CD4-positive, alpha-beta T cell (primary cell): ENCODE measurements at regions not wholly inside any gene's neighbourhood (a gene's known extent, or its start where the extent isn't known, plus 50 kb on each side); places are given as distances from the start of the nearest gene placed in this dataset.

Experiments
- ATAC-seq: fragments of 200-7000 bp; cut with Tn5 transposase; one replicate; pipeline ENCODE4 v1.10.0; 2022; ENCODE audit warnings: mild to moderate bottlenecking; ENCODE audit not compliant: poor library complexity
- CTCF ChIA-PET: fragments of 350-600 bp; sonication (Branson Sonifier 250); formaldehyde crosslinking; loops from one replicate; lab custom pipeline; 2021; ENCODE audit warnings: antibody characterized with exemption, inconsistent platforms; lab: Charles Lee
- POLR2A ChIA-PET: fragments of 350-600 bp; sonication (Branson Sonifier 250); formaldehyde crosslinking; loops from one replicate; lab custom pipeline; 2021; ENCODE audit warnings: antibody characterized with exemption, inconsistent platforms; lab: Charles Lee
- DNase-seq, 14 experiments: peaks; one replicate each; pipeline ENCODE4 v3.0.0-alpha.2; 2013 to 2020; ENCODE audit warnings: mixed read lengths in 2 of 14
- H3K27ac ChIP-seq, 2 donors: one replicate each; pipeline versions ENCODE4 v1.5.1 to v1.7.0; 2013; ENCODE audit warnings: low read length in 2 of 2, low read depth in 1 of 2, mild to moderate bottlenecking in 1 of 2
- H3K27me3 ChIP-seq, 2 experiments: 1 replicate in 1 of 2; 2 replicates in 1 of 2; pipeline versions ENCODE4 v1.6.1 to v1.7.0; 2013; ENCODE audit warnings: low read length in 2 of 2, control low read depth in 1 of 2, mild to moderate bottlenecking in 1 of 2, moderate library complexity in 1 of 2; ENCODE audit not compliant: insufficient read depth in 2 of 2, control insufficient read depth in 1 of 2
- H3K36me3 ChIP-seq: one replicate; pipeline ENCODE4 v1.6.1; 2013; ENCODE audit warnings: low read length, control low read depth; ENCODE audit not compliant: insufficient read depth
- H3K4me1 ChIP-seq: one replicate; pipeline ENCODE4 v1.6.1; 2013; ENCODE audit warnings: low read length, control low read depth; ENCODE audit not compliant: insufficient read depth
- H3K4me3 ChIP-seq: one replicate; pipeline ENCODE4 v1.5.1; 2013; ENCODE audit warnings: mild to moderate bottlenecking, low read length, moderate library complexity
- H3K9me3 ChIP-seq, 2 experiments: 1 replicate in 1 of 2; 2 replicates in 1 of 2; pipeline versions ENCODE4 v1.6.1 to v1.7.0; 2013; ENCODE audit warnings: low read length in 2 of 2, mild to moderate bottlenecking in 2 of 2, control low read depth in 1 of 2, moderate library complexity in 1 of 2; ENCODE audit not compliant: control insufficient read depth in 1 of 2, insufficient read depth in 1 of 2
- H3K27ac Mint-ChIP-seq: one replicate; pipeline ENCODE4 v1.8.0; 2020; ENCODE audit warnings: mixed read lengths
- H3K27me3 Mint-ChIP-seq: one replicate; pipeline ENCODE4 v1.8.0; 2021; ENCODE audit warnings: mixed read lengths
- H3K36me3 Mint-ChIP-seq: one replicate; pipeline ENCODE4 v1.8.0; 2021; ENCODE audit warnings: low read depth, mixed read lengths
- H3K4me1 Mint-ChIP-seq: one replicate; pipeline ENCODE4 v1.8.0; 2021; ENCODE audit warnings: low read depth, mixed read lengths
- H3K4me3 Mint-ChIP-seq: one replicate; pipeline ENCODE4 v1.8.0; 2020; ENCODE audit warnings: mild to moderate bottlenecking, mixed read lengths
- H3K9me3 Mint-ChIP-seq: one replicate; pipeline ENCODE4 v1.8.0; 2020; ENCODE audit warnings: mixed read lengths
- intact Hi-C, 2 experiments: fragments of 100-400 bp; cut with DNase I in 1 of 2; cut with micrococcal nuclease in 1 of 2; formaldehyde crosslinking; loops; one replicate each; pipeline versions ENCODE4 v1.15.1 to v1.9.0; 2023 to 2025; cut with DNase I, micrococcal nuclease
- TF ChIP-seq, protein P1 (sequence below): fragments of 200-600 bp; IDR thresholded peaks from one replicate; pipeline ENCODE4 v1.8.0; 2022; ENCODE audit warnings: antibody characterized with exemption, mild to moderate bottlenecking

DNA sequence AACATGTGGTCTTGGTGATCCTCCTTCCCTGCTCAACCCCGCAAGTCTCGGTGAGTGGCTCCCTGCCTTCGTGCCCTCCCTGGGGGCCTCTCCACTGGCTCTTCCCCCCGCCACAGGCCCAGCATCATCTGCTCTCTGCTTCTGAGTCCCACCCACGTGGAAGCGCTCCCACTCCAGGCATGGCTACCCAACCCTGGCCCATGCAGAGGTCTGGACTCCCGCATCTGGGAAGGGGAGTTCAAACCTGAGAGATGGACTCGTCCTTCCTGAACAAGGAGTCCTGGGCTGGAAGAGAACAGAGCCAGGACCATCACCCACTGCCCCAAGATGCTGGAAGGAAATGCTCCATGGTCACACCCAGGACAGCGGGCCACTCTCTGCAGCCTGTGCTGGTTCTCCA is 90.8 kb downstream of the DHCR7 start:
- no peak overlapping the region for H3K4me3 Mint-ChIP-seq
- Histone ChIP-seq H3K4me3 (no peak overlapping the region), H3K27ac (no peak overlapping the region), H3K9me3 (no peaks in the 10 kb centered on the region), H3K36me3 (no peaks in the 10 kb centered on the region), H3K4me1 (no peaks in the 10 kb centered on the region), H3K27me3 (no peaks in the 10 kb centered on the region)
- H3K9me3 Mint-ChIP-seq: no peaks in the 10 kb centered on the region
- ChIA-PET POLR2A (no interaction called here), CTCF (no interaction called here)
- peaks cover 17% of the 10 kb centered on the region for H3K27me3 Mint-ChIP-seq
- TF ChIP-seq, protein P1, sequence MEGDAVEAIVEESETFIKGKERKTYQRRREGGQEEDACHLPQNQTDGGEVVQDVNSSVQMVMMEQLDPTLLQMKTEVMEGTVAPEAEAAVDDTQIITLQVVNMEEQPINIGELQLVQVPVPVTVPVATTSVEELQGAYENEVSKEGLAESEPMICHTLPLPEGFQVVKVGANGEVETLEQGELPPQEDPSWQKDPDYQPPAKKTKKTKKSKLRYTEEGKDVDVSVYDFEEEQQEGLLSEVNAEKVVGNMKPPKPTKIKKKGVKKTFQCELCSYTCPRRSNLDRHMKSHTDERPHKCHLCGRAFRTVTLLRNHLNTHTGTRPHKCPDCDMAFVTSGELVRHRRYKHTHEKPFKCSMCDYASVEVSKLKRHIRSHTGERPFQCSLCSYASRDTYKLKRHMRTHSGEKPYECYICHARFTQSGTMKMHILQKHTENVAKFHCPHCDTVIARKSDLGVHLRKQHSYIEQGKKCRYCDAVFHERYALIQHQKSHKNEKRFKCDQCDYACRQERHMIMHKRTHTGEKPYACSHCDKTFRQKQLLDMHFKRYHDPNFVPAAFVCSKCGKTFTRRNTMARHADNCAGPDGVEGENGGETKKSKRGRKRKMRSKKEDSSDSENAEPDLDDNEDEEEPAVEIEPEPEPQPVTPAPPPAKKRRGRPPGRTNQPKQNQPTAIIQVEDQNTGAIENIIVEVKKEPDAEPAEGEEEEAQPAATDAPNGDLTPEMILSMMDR: no peak
- no peaks in the 10 kb centered on the region for H3K4me1 Mint-ChIP-seq
- H3K27ac Mint-ChIP-seq: no peak overlapping the region
- intact Hi-C loops: no loop called here
- ATAC-seq: no peak
- no peak for DNase-seq
- H3K36me3 Mint-ChIP-seq: no peaks in the 10 kb centered on the region

DNA sequence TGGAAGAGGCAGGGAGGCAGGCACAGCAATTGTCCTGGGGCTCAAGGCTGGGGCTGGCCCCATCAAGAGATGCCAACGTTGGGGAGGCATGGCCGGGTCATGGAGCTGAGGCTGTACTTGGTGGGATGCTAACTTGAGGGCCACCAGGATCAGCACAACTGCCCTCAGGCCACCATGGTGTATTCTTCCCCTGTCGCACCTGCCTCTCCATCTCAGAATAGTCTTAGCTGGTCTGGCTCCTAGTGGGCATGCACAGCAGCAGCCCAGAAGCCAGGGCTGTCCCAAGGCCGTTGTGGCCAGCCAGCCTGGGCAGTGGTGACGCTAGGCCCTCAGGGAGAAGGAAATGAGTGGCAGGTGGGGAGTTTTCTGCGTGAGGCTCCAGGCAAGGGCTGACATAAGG is 91.3 kb downstream of the DHCR7 start:
- no peaks in the 10 kb centered on the region for H3K9me3 ChIP-seq
- no peak overlapping the region for H3K27ac ChIP-seq
- Mint-ChIP-seq H3K4me1 (no peaks in the 10 kb centered on the region), H3K4me3 (no peak overlapping the region), H3K27ac (no peak overlapping the region), H3K36me3 (no peaks in the 10 kb centered on the region), H3K9me3 (no peaks in the 10 kb centered on the region), H3K27me3 (peaks cover 17% of the 10 kb centered on the region)
- ATAC-seq: no peak
- intact Hi-C loops: no loop called here
- no peaks in the 10 kb centered on the region for H3K4me1 ChIP-seq
- TF ChIP-seq, protein P1: no peak
- H3K36me3 ChIP-seq: no peaks in the 10 kb centered on the region
- H3K27me3 ChIP-seq: no peaks in the 10 kb centered on the region
- no peak overlapping the region for H3K4me3 ChIP-seq
- ChIA-PET CTCF (no interaction called here), POLR2A (no interaction called here)
- DNase-seq: no peak

DNA sequence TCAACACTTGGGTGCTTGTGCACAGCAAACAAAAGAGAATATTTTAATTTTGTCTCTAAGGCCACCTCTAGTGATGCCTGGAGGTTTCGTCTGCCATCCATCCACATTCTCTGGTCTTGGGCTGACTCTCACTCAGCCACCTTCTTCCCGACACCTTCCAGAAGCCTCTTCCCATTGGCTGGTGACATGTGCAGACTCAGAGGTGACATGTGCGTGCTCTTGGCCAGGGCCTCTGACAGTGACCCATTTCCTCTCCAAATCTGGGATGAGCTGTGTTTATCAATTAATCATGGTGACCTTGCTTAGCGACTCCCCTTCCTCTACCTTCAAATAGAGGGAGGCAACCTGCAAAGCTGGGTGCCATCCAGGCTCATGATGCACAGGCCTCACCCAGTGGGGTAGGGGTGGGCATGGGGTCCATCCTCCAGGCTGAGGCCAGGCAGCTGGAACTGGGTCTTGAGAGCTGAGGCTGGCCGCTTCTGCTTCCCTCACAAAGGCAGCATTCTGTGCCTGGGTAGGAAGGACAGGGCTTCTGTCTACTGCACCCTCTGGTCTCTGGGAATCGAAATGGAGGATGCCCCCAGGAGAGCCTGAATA is 91.8 kb downstream of the DHCR7 start:
- no peak overlapping the region for H3K27ac ChIP-seq
- H3K4me3 ChIP-seq: no peak overlapping the region
- ChIA-PET POLR2A (no interaction called here), CTCF (no interaction called here)
- Mint-ChIP-seq H3K27me3 (peaks cover 20% of the 10 kb centered on the region), H3K4me3 (no peak overlapping the region), H3K27ac (no peak overlapping the region), H3K36me3 (no peaks in the 10 kb centered on the region), H3K4me1 (no peaks in the 10 kb centered on the region), H3K9me3 (no peaks in the 10 kb centered on the region)
- no peaks in the 10 kb centered on the region for H3K4me1 ChIP-seq
- no peaks in the 10 kb centered on the region for H3K9me3 ChIP-seq
- TF ChIP-seq, protein P1: no peak
- ATAC-seq (no peak), DNase-seq (no peak)
- H3K36me3 ChIP-seq: no peaks in the 10 kb centered on the region
- no peaks in the 10 kb centered on the region for H3K27me3 ChIP-seq
- intact Hi-C loops: no loop called here
